Astrocyte (in vitro differentiated cells and primary cell): ENCODE measurements at regions not wholly inside any gene's neighbourhood (a gene's known extent, or its start where the extent isn't known, plus 50 kb on each side); places are given as distances from the start of the nearest gene placed in this dataset.

ENCODE experiments used
- DNase-seq: peaks from one replicate; pipeline ENCODE4 v3.0.0-alpha.2; 2010; ENCODE audit warnings: low read depth
- FAIRE-seq: peaks from 2 replicates; lab custom pipeline; 2011; peaks lifted over from hg19 to GRCh38; lab: Jason Lieb, UNC
- H2AFZ ChIP-seq: 2 replicates; pipeline ENCODE4 v1.6.0; 2012; ENCODE audit warnings: low read depth, low read length, inconsistent platforms
- H3K27ac ChIP-seq: 2 replicates; pipeline ENCODE4 v1.5.1; 2011; ENCODE audit warnings: low read depth, low read length, inconsistent platforms
- H3K27me3 ChIP-seq: 2 replicates; pipeline ENCODE4 v1.6.0; 2011; ENCODE audit warnings: low read length, inconsistent platforms; ENCODE audit not compliant: insufficient read depth
- H3K36me3 ChIP-seq: 2 replicates; pipeline ENCODE4 v1.5.1; 2011; ENCODE audit warnings: low read length, inconsistent platforms; ENCODE audit not compliant: insufficient read depth
- H3K4me1 ChIP-seq: 2 replicates; pipeline ENCODE4 v1.5.1; 2011; ENCODE audit warnings: low read length, inconsistent platforms; ENCODE audit not compliant: insufficient read depth
- H3K4me2 ChIP-seq: 2 replicates; pipeline ENCODE4 v1.6.0; 2012; ENCODE audit warnings: low read length, inconsistent platforms
- H3K4me3 ChIP-seq: 2 replicates; pipeline ENCODE4 v1.5.1; 2011; ENCODE audit warnings: low read depth, mild to moderate bottlenecking, low read length, inconsistent platforms; ENCODE audit not compliant: insufficient read depth
- H3K79me2 ChIP-seq: 2 replicates; pipeline ENCODE4 v1.6.0; 2012; ENCODE audit warnings: mild to moderate bottlenecking, low read length, inconsistent platforms; ENCODE audit not compliant: insufficient read depth
- H3K9ac ChIP-seq: 2 replicates; pipeline ENCODE4 v1.6.0; 2012; ENCODE audit warnings: mild to moderate bottlenecking, low read length, inconsistent platforms
- H3K9me3 ChIP-seq: 2 replicates; pipeline ENCODE4 v1.5.1; 2012; ENCODE audit warnings: low read depth, mild to moderate bottlenecking, low read length, inconsistent platforms; ENCODE audit not compliant: insufficient read depth
- H4K20me1 ChIP-seq: 2 replicates; pipeline ENCODE4 v1.6.0; 2012; ENCODE audit warnings: low read length, inconsistent platforms; ENCODE audit not compliant: insufficient read depth
- H3K27ac Mint-ChIP-seq: one replicate; pipeline ENCODE4 v1.8.0; 2021; ENCODE audit warnings: mild to moderate bottlenecking, mixed read lengths; ENCODE audit not compliant: unreplicated experiment
- H3K27me3 Mint-ChIP-seq: one replicate; pipeline ENCODE4 v1.8.0; 2021; ENCODE audit warnings: low read depth, mixed read lengths; ENCODE audit not compliant: unreplicated experiment
- H3K36me3 Mint-ChIP-seq: one replicate; pipeline ENCODE4 v1.8.0; 2021; ENCODE audit warnings: low read depth, mixed read lengths; ENCODE audit not compliant: unreplicated experiment
- H3K4me1 Mint-ChIP-seq: one replicate; pipeline ENCODE4 v1.8.0; 2021; ENCODE audit warnings: low read depth, mixed read lengths; ENCODE audit not compliant: unreplicated experiment
- H3K4me3 Mint-ChIP-seq: one replicate; pipeline ENCODE4 v1.8.0; 2021; ENCODE audit warnings: mild to moderate bottlenecking, moderate library complexity, mixed read lengths; ENCODE audit not compliant: unreplicated experiment
- H3K9me3 Mint-ChIP-seq: one replicate; pipeline ENCODE4 v1.8.0; 2021; ENCODE audit warnings: mild to moderate bottlenecking, mixed read lengths; ENCODE audit not compliant: unreplicated experiment
- CTCF ChIP-seq: IDR thresholded peaks from 2 replicates; pipeline ENCODE4 v1.5.1; 2011; ENCODE audit warnings: low read depth, mild to moderate bottlenecking, inconsistent platforms, low read length, moderate library complexity; ENCODE audit not compliant: insufficient read depth
- EZH2 ChIP-seq: IDR thresholded peaks from 2 replicates; pipeline ENCODE4 v1.6.1; 2012; ENCODE audit warnings: mild to moderate bottlenecking, low read length, inconsistent platforms; ENCODE audit not compliant: insufficient read depth

- no peaks in the 10 kb centered on the region for H3K36me3 ChIP-seq
- H4K20me1 ChIP-seq: no peaks in the 10 kb centered on the region
- H3K4me3 ChIP-seq: no peak overlapping the region
- H3K27ac ChIP-seq: no peak overlapping the region
- H3K4me1 Mint-ChIP-seq: peaks cover 12% of the 10 kb centered on the region
- peak overlapping the region; percentile 70 for H3K27ac Mint-ChIP-seq
- H3K27me3 ChIP-seq: peaks cover 4% of the 10 kb centered on the region
- DNase-seq: no peak
- H3K36me3 Mint-ChIP-seq: no peaks in the 10 kb centered on the region
- H3K4me2 ChIP-seq: no peak overlapping the region
- TF ChIP-seq EZH2: no peak
- TF ChIP-seq CTCF: no peak
- no peak overlapping the region for H3K4me3 Mint-ChIP-seq
- H3K27me3 Mint-ChIP-seq: peaks cover 23% of the 10 kb centered on the region
- peaks cover 20% of the 10 kb centered on the region for H3K9me3 Mint-ChIP-seq
- peaks cover 6% of the 10 kb centered on the region for H3K9me3 ChIP-seq
- H3K4me1 ChIP-seq: peaks cover 23% of the 10 kb centered on the region
- no peaks in the 10 kb centered on the region for H3K79me2 ChIP-seq
- no peak overlapping the region for H2AFZ ChIP-seq
- H3K9ac ChIP-seq: no peak overlapping the region
- FAIRE-seq: no peak
Measured at GRCh38 chr20:57032847-57033246, 233.6 kb downstream of the BMP7 start.

GRCh38 chr20:57034001-57034400 is 232.4 kb downstream of the BMP7 start:
- Mint-ChIP-seq H3K4me1 (peaks cover 12% of the 10 kb centered on the region), H3K27ac (no peak overlapping the region)

More at GRCh38 chr20:57034001-57034400, 232.4 kb downstream of the BMP7 start:
- Mint-ChIP-seq H3K36me3 (no peaks in the 10 kb centered on the region), H3K4me3 (no peak overlapping the region), H3K27me3 (peaks cover 23% of the 10 kb centered on the region), H3K9me3 (peaks cover 17% of the 10 kb centered on the region)
- Histone ChIP-seq H2AFZ (no peak overlapping the region), H3K4me3 (no peak overlapping the region), H3K9me3 (peaks cover 6% of the 10 kb centered on the region), H3K36me3 (no peaks in the 10 kb centered on the region), H3K4me1 (peaks cover 23% of the 10 kb centered on the region), H3K27me3 (peaks cover 4% of the 10 kb centered on the region), H4K20me1 (no peaks in the 10 kb centered on the region), H3K9ac (no peak overlapping the region), H3K79me2 (no peaks in the 10 kb centered on the region), H3K27ac (no peak overlapping the region), H3K4me2 (no peak overlapping the region)
- no peak for TF ChIP-seq CTCF
- no peak for TF ChIP-seq EZH2
- DNase-seq (no peak), FAIRE-seq (no peak)
